GM18861 (cell line): ENCODE measurements at regions not wholly inside any gene's neighbourhood (a gene's known extent, or its start where the extent isn't known, plus 50 kb on each side); places are given as distances from the start of the nearest gene placed in this dataset.

Source experiments
- ATAC-seq: cut with Tn5 transposase; IDR thresholded peaks from one replicate; pipeline ENCODE4 v1.9.1; 2021; ENCODE audit not compliant: unreplicated experiment

- ATAC-seq, result no peak
Observed at GRCh38 chr2:63658176-63658968, 69.6 kb downstream of the MDH1 start.

- no peak for ATAC-seq
Observed at GRCh38 chr2:63660060-63660459, 71.3 kb downstream of the MDH1 start.

- ATAC-seq, result no peak
Observed at GRCh38 chr2:63661076-63661475, 72.3 kb downstream of the MDH1 start.

GRCh38 chr2:63662028-63662804 lies 73.5 kb downstream of the MDH1 start:
- no peak for ATAC-seq

GRCh38 chr2:63663013-63663864 lies 74.5 kb downstream of the MDH1 start:
- no peak for ATAC-seq

- no peak for ATAC-seq
Observed at GRCh38 chr2:63665091-63665490, 76.3 kb downstream of the MDH1 start.

- no peak for ATAC-seq
Observed at GRCh38 chr2:63665846-63666475, 77.2 kb downstream of the MDH1 start.

GRCh38 chr2:63667132-63667700 lies 78.5 kb downstream of the MDH1 start:
- ATAC-seq, result no peak

GRCh38 chr2:63668000-63668399 lies 79.2 kb downstream of the MDH1 start:
- no peak for ATAC-seq

GRCh38 chr2:63668466-63668865 lies 79.7 kb downstream of the MDH1 start:
- no peak for ATAC-seq

- no peak for ATAC-seq
Observed at GRCh38 chr2:63669596-63669995, 80.8 kb downstream of the MDH1 start.

GRCh38 chr2:63673865-63674533 lies 85.2 kb downstream of the MDH1 start:
- ATAC-seq, result no peak

GRCh38 chr2:63675026-63675425 lies 86.3 kb downstream of the MDH1 start:
- no peak for ATAC-seq

GRCh38 chr2:63676135-63676534 lies 87.4 kb downstream of the MDH1 start:
- no peak for ATAC-seq

- no peak for ATAC-seq
Observed at GRCh38 chr2:63678085-63678484, 89.3 kb downstream of the MDH1 start.

GRCh38 chr2:63678551-63678950 lies 89.8 kb downstream of the MDH1 start:
- no peak for ATAC-seq

GRCh38 chr2:63679252-63679855 lies 90.6 kb downstream of the MDH1 start:
- ATAC-seq, result no peak

- ATAC-seq, result no peak
Observed at GRCh38 chr2:63680455-63680854, 91.7 kb downstream of the MDH1 start.

- ATAC-seq, result no peak
Observed at GRCh38 chr2:63681896-63682295, 93.1 kb downstream of the MDH1 start.
